Activated CD4-positive, alpha-beta T cell treated with anti-CD3 and anti-CD28 coated beads, Interleukin-2, amount 50 U/mL, for 24 hours (primary cell): ENCODE measurements at regions not wholly inside any gene's neighbourhood (a gene's known extent, or its start where the extent isn't known, plus 50 kb on each side); places are given as distances from the start of the nearest gene placed in this dataset.
"Not testable (repeated sequence)": the region's sequence is repeated elsewhere in the genome, so short reads cannot be mapped to it uniquely, and the experiment has no call there.

Experiments used
- DNase-seq, 2 donors: peaks; one replicate each; pipeline ENCODE4 v3.0.0-alpha.2; 2020; ENCODE audit warnings: low read depth in 1 of 2, low spot score in 1 of 2

- no peak for DNase-seq
Observed at GRCh38 chr2:176833671-176834070, 378.9 kb upstream of the HNRNPA3 start.

- DNase-seq, result no peak
Observed at GRCh38 chr2:176834226-176834625, 378.4 kb upstream of the HNRNPA3 start.

- DNase-seq, result no peak
Observed at GRCh38 chr2:176843208-176843607, 369.4 kb upstream of the HNRNPA3 start.

DNA sequence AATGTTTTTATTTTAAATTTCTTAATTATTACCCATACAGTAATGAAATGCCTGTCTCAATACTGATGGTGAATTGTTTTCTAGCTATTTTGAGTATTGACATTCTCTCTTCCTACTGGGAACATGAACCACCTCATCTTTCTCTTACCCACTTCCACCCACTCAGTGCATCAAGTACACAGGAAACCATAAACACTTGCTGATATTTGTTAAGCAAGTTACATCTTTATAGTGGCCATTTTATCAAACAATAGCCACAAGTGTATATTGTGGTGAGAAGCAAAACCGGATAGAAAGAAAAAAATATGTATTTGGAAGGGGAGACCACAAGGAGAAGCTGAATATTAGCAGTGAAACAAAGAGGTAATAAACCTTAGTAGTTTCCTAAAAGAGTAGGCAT, 368.1 kb upstream of the HNRNPA3 start:
- DNase-seq, result no peak

DNA sequence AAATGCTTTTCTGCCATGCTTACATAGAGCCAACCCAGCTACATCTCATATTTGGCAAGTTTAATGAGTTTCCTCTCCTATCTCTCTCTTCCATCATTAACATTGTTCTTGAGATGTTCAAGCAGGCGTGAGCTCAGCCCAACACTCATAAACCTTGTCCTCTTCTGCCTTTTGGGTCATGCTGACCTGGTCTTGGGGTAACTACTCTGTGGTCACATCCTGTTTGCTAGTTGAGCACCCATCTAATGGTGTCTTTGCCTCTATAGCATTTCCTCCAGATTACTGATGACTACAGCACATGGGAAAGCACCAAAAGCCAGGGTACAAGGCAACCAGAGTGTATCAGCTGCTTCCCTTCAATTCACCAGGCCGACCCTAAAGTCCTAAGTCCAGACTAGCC, 366.9 kb upstream of the HNRNPA3 start:
- no peak for DNase-seq

DNA sequence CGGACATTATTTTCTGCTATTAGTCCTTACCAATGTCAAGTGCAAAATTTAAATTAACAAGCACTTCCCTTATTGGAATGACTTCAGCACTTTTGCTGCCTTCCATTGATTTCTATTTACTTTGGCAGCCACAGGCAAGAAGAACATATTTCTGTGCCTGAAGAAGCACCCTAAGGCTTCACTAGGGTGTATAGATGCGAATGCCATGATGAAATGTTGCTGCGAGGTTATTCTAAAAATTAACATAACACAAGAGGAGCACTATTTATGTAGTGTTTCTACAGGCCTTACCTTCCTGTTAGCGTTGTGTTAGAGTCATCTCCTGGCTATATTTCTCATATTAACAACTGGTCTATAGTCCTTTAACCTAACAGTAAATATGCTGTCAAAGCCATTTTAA, 365.0 kb upstream of the HNRNPA3 start:
- no peak for DNase-seq

GRCh38 chr2:176848844-176849243, 363.8 kb upstream of the HNRNPA3 start:
- DNase-seq, result no peak

- DNase-seq, result no peak
Observed at GRCh38 chr2:176851200-176851888, 361.2 kb upstream of the HNRNPA3 start.

DNA sequence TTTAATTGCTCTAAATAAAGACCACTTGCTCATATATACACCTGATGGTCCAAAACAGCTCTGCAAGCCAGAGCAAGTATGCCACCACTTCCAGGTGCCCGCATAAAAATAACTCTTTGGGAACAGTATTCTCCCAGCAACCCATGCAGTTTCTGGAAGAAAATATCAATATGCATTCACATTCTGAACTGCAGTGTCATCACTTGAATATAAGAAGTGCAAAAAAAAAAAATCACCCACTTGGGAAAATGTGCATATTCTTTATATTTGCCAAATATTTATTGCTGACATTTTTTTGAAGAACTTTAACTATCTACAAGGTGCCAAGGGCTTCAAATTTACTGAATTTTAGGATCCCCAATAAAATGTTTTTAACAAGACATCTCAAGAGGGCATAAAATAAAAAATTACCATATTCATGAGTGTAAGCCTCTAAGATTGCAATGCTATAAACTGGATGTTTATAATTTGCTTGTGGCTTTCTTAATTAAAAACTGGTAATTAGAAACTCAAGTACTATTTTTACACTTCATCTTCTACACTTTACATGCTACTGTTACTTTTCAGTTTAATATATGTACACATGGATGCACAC, 360.6 kb upstream of the HNRNPA3 start:
- no peak for DNase-seq

DNA sequence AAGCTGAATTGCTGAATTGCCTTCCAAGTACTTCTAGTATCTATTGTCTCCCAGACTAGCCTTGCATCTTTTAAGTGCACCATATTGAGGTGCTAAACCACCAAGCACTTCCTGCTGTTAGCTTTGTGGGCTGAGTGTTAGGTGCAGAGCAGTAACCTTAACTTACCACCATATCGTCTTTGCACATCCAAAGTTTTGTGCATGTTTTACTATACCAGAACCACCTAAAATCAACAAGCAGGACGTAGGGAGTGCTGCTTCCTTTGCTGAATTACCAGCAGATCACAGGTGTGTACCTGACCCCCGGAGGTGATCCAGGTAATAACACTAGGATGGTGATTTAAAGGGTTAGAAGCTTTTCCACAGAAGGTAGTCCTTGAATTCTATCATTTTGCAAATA, 359.9 kb upstream of the HNRNPA3 start:
- DNase-seq, result no peak

DNA sequence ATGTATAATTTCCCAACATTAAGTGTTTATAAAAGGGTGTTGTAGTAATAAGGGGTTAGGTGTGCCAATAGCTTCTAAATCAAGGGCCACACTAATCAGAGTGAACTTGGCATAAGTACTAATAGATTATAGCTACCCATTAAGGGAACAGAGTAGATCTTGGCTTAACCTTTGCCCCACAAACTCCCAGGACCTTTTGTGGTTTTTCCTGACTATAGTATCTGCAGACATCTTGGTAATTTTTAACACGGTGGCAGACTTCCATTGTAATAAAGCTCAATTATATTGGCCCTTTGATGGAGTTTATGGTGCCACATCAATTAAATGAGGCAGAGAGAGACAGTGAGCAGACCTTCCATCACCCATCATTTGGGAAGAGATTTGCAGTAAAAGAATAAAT, 358.5 kb upstream of the HNRNPA3 start:
- DNase-seq, result no peak

DNA sequence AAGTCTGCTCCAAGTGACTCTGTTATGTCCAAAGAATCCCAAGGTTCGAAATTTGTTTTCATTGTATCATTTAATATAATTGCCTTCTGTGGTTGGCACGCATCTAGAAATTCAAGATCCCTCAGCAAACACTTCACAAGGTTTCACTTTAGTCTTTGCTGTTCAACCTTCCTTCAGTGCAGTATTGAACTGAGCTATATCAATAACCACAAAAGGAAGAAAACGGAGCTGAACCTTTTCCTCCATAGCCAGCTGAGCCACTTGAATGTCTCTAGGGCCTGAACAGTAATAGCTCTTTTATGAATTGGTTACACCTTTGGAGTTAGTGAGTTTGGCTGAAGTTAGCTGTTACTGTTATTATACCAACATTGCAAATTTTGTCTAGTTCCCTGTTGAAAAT, 357.7 kb upstream of the HNRNPA3 start:
- no peak for DNase-seq

GRCh38 chr2:176856683-176857082, 355.9 kb upstream of the HNRNPA3 start:
- DNase-seq, result no peak

DNA sequence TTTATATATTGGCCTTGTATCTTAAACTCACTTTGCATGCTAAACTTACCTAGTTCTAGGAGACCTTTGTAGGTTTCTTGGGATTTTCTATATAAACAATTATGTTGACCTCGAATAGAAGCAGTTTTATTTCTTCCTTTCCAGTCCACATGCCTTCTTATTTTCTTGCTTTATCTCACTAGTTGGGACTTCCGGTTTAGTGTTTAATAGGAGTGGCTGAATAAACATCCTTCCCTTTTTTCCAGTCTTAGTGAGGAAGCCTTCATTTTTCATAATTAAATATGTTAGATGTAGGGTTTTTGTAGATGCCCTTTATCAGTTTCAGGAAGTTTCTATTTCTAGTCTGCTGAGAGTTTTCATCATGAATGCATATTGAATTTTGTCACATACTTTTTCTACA, 347.3 kb upstream of the HNRNPA3 start:
- DNase-seq, result no peak

GRCh38 chr2:176872406-176872805, 340.2 kb upstream of the HNRNPA3 start:
- DNase-seq, result no peak

GRCh38 chr2:176873403-176873802, 339.2 kb upstream of the HNRNPA3 start:
- no peak for DNase-seq

DNA sequence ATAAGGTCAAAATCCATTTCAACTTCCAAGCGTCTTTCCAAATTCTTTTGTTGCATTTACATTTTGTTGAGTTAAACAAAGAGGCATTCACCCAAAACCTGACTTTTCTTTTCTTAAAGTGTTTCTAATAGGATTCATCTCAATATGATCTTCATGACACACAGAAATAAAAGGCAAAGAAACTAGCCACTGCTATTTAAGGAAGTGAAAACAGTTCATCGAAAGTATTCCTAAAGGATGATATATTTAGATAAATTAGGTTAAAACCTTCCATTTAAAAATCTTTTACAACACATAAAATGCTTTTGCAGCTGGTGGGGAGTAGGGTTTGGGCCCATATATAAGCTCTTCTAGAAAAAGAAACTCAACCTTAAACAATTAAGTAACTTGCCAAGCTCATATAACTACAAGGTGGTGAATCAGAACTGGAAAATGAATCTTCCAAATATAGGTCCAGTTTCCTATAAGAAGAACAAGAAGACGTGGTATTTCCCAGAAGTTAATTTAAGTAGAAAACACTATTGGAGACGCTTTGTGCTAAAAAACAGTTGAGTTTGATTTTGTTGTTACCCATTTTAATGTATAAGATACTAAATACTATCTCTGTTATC, 336.0 kb upstream of the HNRNPA3 start:
- no peak for DNase-seq

- DNase-seq, result no peak
Observed at GRCh38 chr2:176879426-176879995, 333.1 kb upstream of the HNRNPA3 start.

GRCh38 chr2:176882045-176882444, 330.5 kb upstream of the HNRNPA3 start:
- not testable (repeated sequence) for DNase-seq

DNA sequence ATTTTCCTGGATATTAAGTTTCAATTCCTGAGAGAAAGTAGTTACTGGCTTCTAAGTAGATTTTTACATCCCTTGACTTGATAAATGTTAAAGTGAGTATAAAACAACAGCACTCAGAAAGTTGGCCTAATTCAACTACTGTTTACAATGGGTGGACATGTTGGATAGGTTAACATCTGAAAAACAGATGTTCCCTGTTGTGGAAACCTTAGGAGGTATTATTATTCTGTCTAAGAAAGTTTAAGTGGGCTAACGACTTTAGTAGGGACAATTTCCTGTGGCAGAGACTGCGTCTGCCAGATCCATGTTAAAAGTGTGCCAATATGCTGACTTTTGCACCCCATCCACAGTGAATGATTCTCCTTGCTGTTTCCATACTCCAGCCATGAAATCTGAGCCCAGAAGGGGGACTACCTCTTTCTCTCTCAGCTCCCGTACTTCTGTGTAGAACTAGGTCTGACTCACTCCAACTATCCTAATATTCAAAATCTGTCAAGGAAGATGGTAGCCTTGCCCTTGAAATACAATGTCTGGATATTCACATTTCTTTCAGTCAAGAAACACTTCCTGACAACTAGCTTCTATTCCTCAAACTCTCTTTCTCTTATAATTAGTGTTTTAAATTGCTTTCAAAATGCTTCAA, 327.5 kb upstream of the HNRNPA3 start:
- DNase-seq, result no peak

DNA sequence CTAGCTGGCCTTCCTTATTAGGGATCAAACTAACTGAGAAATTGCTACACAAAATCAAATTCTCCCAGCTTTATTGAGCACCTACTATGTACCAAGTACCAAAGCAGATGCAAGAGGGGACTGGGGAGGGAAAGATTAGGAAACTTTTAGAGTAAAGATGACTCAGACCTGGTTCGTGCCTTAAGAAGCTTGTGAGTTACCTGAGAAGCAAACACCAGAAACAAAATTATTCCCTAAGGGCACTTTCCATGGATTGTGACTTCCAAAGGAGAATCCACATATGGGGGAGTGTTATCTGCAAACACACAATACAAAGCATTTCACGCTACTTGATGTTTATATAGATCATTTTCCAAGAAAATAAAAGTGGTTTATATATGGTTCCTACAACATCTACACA, 326.9 kb upstream of the HNRNPA3 start:
- no peak for DNase-seq

- DNase-seq, result no peak
Observed at GRCh38 chr2:176891105-176891504, 321.5 kb upstream of the HNRNPA3 start.
